Suprapubic skin (tissue), 4 donors: ENCODE measurements at regions not wholly inside any gene's neighbourhood (a gene's known extent, or its start where the extent isn't known, plus 50 kb on each side); places are given as distances from the start of the nearest gene placed in this dataset.

Experiments used
- EP300 ChIP-seq: sonication (generic); formaldehyde crosslinking; IDR thresholded peaks from one replicate; pipeline ENCODE4 v1.6.1; 2017; ENCODE audit warnings: antibody characterized with exemption
- POLR2AphosphoS5 ChIP-seq, 3 donors: sonication (generic); formaldehyde crosslinking; IDR thresholded peaks; one replicate each; pipeline ENCODE4 v1.6.1; 2017; ENCODE audit warnings: antibody characterized with exemption in 3 of 3
- TF ChIP-seq, protein P1 (sequence below), 2 donors: fragments of 200-600 bp in 1 of 2; fragments of 450-650 bp in 1 of 2; sonication (generic) in 1 of 2; IDR thresholded peaks; one replicate each; pipeline ENCODE4 v1.5.1; 2016 to 2019; ENCODE audit warnings: antibody characterized with exemption in 2 of 2, mild to moderate bottlenecking in 1 of 2, moderate library complexity in 1 of 2

DNA sequence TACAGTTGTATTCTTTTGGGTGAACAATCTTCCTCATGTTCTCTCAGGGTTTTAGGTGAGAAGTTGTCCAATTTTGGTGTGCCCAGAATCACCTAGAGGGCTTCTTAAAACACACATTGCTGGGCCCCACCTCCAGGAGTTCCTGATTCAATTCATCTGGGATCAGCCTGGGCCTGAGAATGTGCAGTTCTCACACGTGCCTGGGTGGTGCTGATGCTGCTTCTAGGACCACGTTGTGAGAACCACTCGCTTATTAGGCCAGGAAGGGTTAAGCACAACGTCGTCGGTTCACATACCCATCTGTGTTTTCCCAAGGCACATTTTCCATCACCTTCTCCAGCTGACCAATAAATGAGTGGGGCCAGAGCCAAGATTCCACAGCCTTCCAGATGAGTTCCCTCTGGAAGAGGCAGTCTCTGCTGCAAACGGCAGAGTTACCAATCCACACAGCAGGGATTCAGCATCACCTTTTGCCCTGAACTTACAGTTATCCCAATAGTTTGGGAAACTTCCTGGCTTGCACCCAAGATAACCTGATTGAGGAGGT is 277.7 kb upstream of the HNRNPA3 start:
- TF ChIP-seq POLR2AphosphoS5 (IDR thresholded peaks at IDR 0.05) (no peak), EP300 (no peak)
- TF ChIP-seq, protein P1, sequence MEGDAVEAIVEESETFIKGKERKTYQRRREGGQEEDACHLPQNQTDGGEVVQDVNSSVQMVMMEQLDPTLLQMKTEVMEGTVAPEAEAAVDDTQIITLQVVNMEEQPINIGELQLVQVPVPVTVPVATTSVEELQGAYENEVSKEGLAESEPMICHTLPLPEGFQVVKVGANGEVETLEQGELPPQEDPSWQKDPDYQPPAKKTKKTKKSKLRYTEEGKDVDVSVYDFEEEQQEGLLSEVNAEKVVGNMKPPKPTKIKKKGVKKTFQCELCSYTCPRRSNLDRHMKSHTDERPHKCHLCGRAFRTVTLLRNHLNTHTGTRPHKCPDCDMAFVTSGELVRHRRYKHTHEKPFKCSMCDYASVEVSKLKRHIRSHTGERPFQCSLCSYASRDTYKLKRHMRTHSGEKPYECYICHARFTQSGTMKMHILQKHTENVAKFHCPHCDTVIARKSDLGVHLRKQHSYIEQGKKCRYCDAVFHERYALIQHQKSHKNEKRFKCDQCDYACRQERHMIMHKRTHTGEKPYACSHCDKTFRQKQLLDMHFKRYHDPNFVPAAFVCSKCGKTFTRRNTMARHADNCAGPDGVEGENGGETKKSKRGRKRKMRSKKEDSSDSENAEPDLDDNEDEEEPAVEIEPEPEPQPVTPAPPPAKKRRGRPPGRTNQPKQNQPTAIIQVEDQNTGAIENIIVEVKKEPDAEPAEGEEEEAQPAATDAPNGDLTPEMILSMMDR (IDR thresholded peaks at IDR 0.05) = no peak
